ENCODE measurements at regions not wholly inside any gene's neighbourhood (a gene's known extent, or its start where the extent isn't known, plus 50 kb on each side); places are given as distances from the start of the nearest gene placed in this dataset.

GRCh38 chr10:4024516-4025245 is 239.7 kb upstream of the KLF6 start:
- Histone ChIP-seq H3K27me3 (no peaks in the 10 kb centered on the region), H3K27ac (no peak overlapping the region), H3K9me3 (no peaks in the 10 kb centered on the region), H3K4me3 (no peak overlapping the region), H3K4me1 (no peaks in the 10 kb centered on the region), H3K36me3 (no peaks in the 10 kb centered on the region)
- DNase-seq = no peak
- TF ChIP-seq CTCF (IDR thresholded peaks at IDR 0.05) = no peak
- intact Hi-C loops (cut with DNase I; ENCODE audit: low total_unique reads) = no loop called here

- Histone ChIP-seq H3K27ac (no peak overlapping the region), H3K9me3 (no peaks in the 10 kb centered on the region), H3K4me3 (no peak overlapping the region), H3K36me3 (no peaks in the 10 kb centered on the region), H3K27me3 (no peaks in the 10 kb centered on the region), H3K4me1 (no peaks in the 10 kb centered on the region)
- TF ChIP-seq CTCF (IDR thresholded peaks at IDR 0.05) = no peak
- intact Hi-C loops (cut with DNase I; ENCODE audit: low total_unique reads) = no loop called here
- no peak for DNase-seq
Measured at GRCh38 chr10:4024027-4024426, 239.0 kb upstream of the KLF6 start.

GRCh38 chr10:4022473-4022872 is 237.5 kb upstream of the KLF6 start:
- Histone ChIP-seq H3K36me3 (no peaks in the 10 kb centered on the region), H3K4me1 (no peaks in the 10 kb centered on the region), H3K27ac (no peak overlapping the region), H3K9me3 (no peaks in the 10 kb centered on the region), H3K4me3 (no peak overlapping the region), H3K27me3 (no peaks in the 10 kb centered on the region)
- TF ChIP-seq CTCF (IDR thresholded peaks at IDR 0.05) = no peak
- DNase-seq = no peak
- intact Hi-C loops (cut with DNase I; ENCODE audit: low total_unique reads) = no loop called here

GRCh38 chr10:4020631-4021030 is 235.6 kb upstream of the KLF6 start:
- Histone ChIP-seq H3K27ac (no peak overlapping the region), H3K9me3 (no peaks in the 10 kb centered on the region), H3K27me3 (no peaks in the 10 kb centered on the region), H3K4me1 (no peaks in the 10 kb centered on the region), H3K36me3 (no peaks in the 10 kb centered on the region), H3K4me3 (no peak overlapping the region)
- DNase-seq = no peak
- TF ChIP-seq CTCF (IDR thresholded peaks at IDR 0.05) = no peak
- intact Hi-C loops (cut with DNase I; ENCODE audit: low total_unique reads) = no loop called here

- H3K4me3 ChIP-seq = no peak overlapping the region
- H3K9me3 ChIP-seq = no peaks in the 10 kb centered on the region
- no peak for TF ChIP-seq CTCF (IDR thresholded peaks at IDR 0.05)
- H3K4me1 ChIP-seq = peaks cover 0 to 12% (median 0%) of the 10 kb centered on the region in 4 donors
- H3K27ac ChIP-seq = no peak overlapping the region
- H3K36me3 ChIP-seq = no peaks in the 10 kb centered on the region
- DNase-seq = no peak
- intact Hi-C loops (cut with DNase I; ENCODE audit: low total_unique reads) = no loop called here
- H3K27me3 ChIP-seq = no peaks in the 10 kb centered on the region
Measured at GRCh38 chr10:4018054-4018511, 233.1 kb upstream of the KLF6 start.
